ENCODE measurements at regions not wholly inside any gene's neighbourhood (a gene's known extent, or its start where the extent isn't known, plus 50 kb on each side); places are given as distances from the start of the nearest gene placed in this dataset.
"Not testable (repeated sequence)": the region's sequence is repeated elsewhere in the genome, so short reads cannot be mapped to it uniquely, and the experiment has no call there.

GRCh38 chr21:20048130-20048837, 949.9 kb upstream of the NCAM2 start:
- H3K36me3 ChIP-seq (ENCODE audit: control insufficient read depth, insufficient read depth, low read length); DNase-seq (ENCODE audit: extremely low read depth in 1 of 4, low spot score in 3 of 4); H3K9ac ChIP-seq (ENCODE audit: insufficient read depth in 1 of 2, low read depth in 2 of 2, low read length in 2 of 2); in situ Hi-C loops (cut with MboI); H3K4me3 ChIP-seq; intact Hi-C loops (cut with micrococcal nuclease); CTCF ChIA-PET (ENCODE audit: low intra/inter-chr PET ratio); H3K79me2 ChIP-seq (ENCODE audit: control insufficient read depth, insufficient read depth, low read length); H3K4me1 ChIP-seq (replicated peaks in 1 of 2; ENCODE audit: control insufficient read depth in 2 of 2, insufficient read depth in 2 of 2, low read length in 2 of 2); FAIRE-seq; ATAC-seq; POLR2A ChIA-PET; H3K9me1 ChIP-seq (ENCODE audit: control insufficient read depth, insufficient read depth, low read length); H3K9me3 ChIP-seq (replicated peaks; ENCODE audit: control insufficient read depth, insufficient read depth, low read depth, low read length); H4K20me1 ChIP-seq (replicated peaks; ENCODE audit: control insufficient read depth, insufficient read depth, low read length); BruUV-seq (replicated peaks); H3K27me3 ChIP-seq (ENCODE audit: control insufficient read depth in 2 of 2, insufficient read depth in 2 of 2, low read length in 2 of 2); H3K27ac ChIP-seq (ENCODE audit: extremely low read depth, low read depth, low read length); TF ChIP-seq NR2C1 (tag; IDR thresholded peaks at IDR 0.05): not testable (repeated sequence)
- TF ChIP-seq DMBX1 (CRISPR knock-in tag; IDR thresholded peaks at IDR 0.05; ENCODE audit: borderline replicate concordance) (peak; percentile 41; the same call in 1 of the 2 replicates), CSDE1 (IDR thresholded peaks at IDR 0.05) (peak in 1 of 2 experiments; percentile 91; a peak in 2 of 4 replicates), NR2C1 (IDR thresholded peaks at IDR 0.05) (0 out of 2 replicates have a peak, but pooled peaks have one; percentile 21), YY1 (IDR thresholded peaks at IDR 0.05; ENCODE audit: borderline replicate concordance in 1 of 3, control insufficient read depth in 1 of 3, extremely low read depth in 1 of 3, insufficient read depth in 3 of 3, insufficient read length in 1 of 3, insufficient replicate concordance in 2 of 3, low read depth in 1 of 3, low read length in 2 of 3) (peak; percentile 67 to 94 (median 84)), EHMT2 (IDR thresholded peaks at IDR 0.05) (peak; percentile 32; the same call in 1 of the 2 replicates), THAP7 (CRISPR knock-in tag; IDR thresholded peaks at IDR 0.05) (peak; percentile 97), ZHX1 (conservative IDR thresholded peaks at IDR 0.05; ENCODE audit: low read length) (peak; percentile 97)
- Histone ChIP-seq H3K4me2 (ENCODE audit: insufficient read depth, low read length) (peak overlapping the region; percentile 49), H2AFZ (ENCODE audit: low read depth, low read length) (peak overlapping the region; percentile 87)
- WGBS (ENCODE audit: insufficient coverage, low coverage, missing lambda C conversion rate), result 52% methylated on average over 17 of the region's 20 CpGs

Data from K562 (cell line).